Neural crest cell (in vitro differentiated cells): ENCODE measurements at regions not wholly inside any gene's neighbourhood (a gene's known extent, or its start where the extent isn't known, plus 50 kb on each side); places are given as distances from the start of the nearest gene placed in this dataset.

Experiments used
- DNase-seq: peaks from one replicate; pipeline ENCODE4 v3.0.0; 2021; ENCODE audit warnings: low read depth, mixed read lengths, low spot score
- H3K27ac Mint-ChIP-seq: one replicate; pipeline ENCODE4 v1.8.0; 2021; ENCODE audit warnings: mild to moderate bottlenecking, mixed read lengths; ENCODE audit not compliant: unreplicated experiment
- H3K27me3 Mint-ChIP-seq: 2 replicates; pipeline ENCODE4 v1.8.0; 2021; ENCODE audit warnings: low read depth, mild to moderate bottlenecking, mixed read lengths
- H3K36me3 Mint-ChIP-seq: 2 replicates; pipeline ENCODE4 v1.8.0; 2021; ENCODE audit warnings: low read depth, mild to moderate bottlenecking, mixed read lengths
- H3K4me1 Mint-ChIP-seq: 2 replicates; pipeline ENCODE4 v1.8.0; 2021; ENCODE audit warnings: mixed read lengths
- H3K4me3 Mint-ChIP-seq: one replicate; pipeline ENCODE4 v1.8.0; 2021; ENCODE audit warnings: mild to moderate bottlenecking, mixed read lengths
- H3K9me3 Mint-ChIP-seq: 2 replicates; pipeline ENCODE4 v1.8.0; 2021; ENCODE audit warnings: mixed read lengths
- CTCF ChIP-seq: fragments of 200-600 bp; sonication (generic); conservative IDR thresholded peaks from 2 replicates; pipeline ENCODE4 v1.5.0; 2021; ENCODE audit warnings: antibody characterized with exemption, mild to moderate bottlenecking

- H3K27ac Mint-ChIP-seq = no peak overlapping the region
- no peak overlapping the region for H3K4me3 Mint-ChIP-seq
- no peaks in the 10 kb centered on the region for H3K4me1 Mint-ChIP-seq
- H3K36me3 Mint-ChIP-seq = no peaks in the 10 kb centered on the region
- H3K9me3 Mint-ChIP-seq = no peaks in the 10 kb centered on the region
- no peaks in the 10 kb centered on the region for H3K27me3 Mint-ChIP-seq
- no peak for DNase-seq
- TF ChIP-seq CTCF = no peak
Observed at GRCh38 chr18:42459873-42460272, 504.8 kb downstream of the PIK3C3 start.

GRCh38 chr18:42471885-42472284 is 516.9 kb downstream of the PIK3C3 start:
- Mint-ChIP-seq H3K27me3 (no peaks in the 10 kb centered on the region), H3K4me3 (no peak overlapping the region), H3K9me3 (no peaks in the 10 kb centered on the region), H3K27ac (no peak overlapping the region), H3K4me1 (peaks cover 4% of the 10 kb centered on the region), H3K36me3 (no peaks in the 10 kb centered on the region)
- peak; percentile 18 for TF ChIP-seq CTCF
- DNase-seq = no peak

GRCh38 chr18:42473611-42474010 is 518.6 kb downstream of the PIK3C3 start:
- Mint-ChIP-seq H3K4me1 (peaks cover 4% of the 10 kb centered on the region), H3K4me3 (no peak overlapping the region), H3K36me3 (no peaks in the 10 kb centered on the region), H3K27me3 (no peaks in the 10 kb centered on the region), H3K27ac (no peak overlapping the region), H3K9me3 (no peaks in the 10 kb centered on the region)
- TF ChIP-seq CTCF = no peak
- DNase-seq = no peak

GRCh38 chr18:42474577-42474976 is 519.5 kb downstream of the PIK3C3 start:
- no peak for DNase-seq
- Mint-ChIP-seq H3K4me1 (peaks cover 4% of the 10 kb centered on the region), H3K27me3 (no peaks in the 10 kb centered on the region), H3K9me3 (no peaks in the 10 kb centered on the region), H3K4me3 (no peak overlapping the region), H3K27ac (no peak overlapping the region), H3K36me3 (no peaks in the 10 kb centered on the region)
- no peak for TF ChIP-seq CTCF

- H3K36me3 Mint-ChIP-seq = no peaks in the 10 kb centered on the region
- peaks cover 4% of the 10 kb centered on the region for H3K4me1 Mint-ChIP-seq
- no peaks in the 10 kb centered on the region for H3K27me3 Mint-ChIP-seq
- H3K27ac Mint-ChIP-seq = no peak overlapping the region
- H3K9me3 Mint-ChIP-seq = no peaks in the 10 kb centered on the region
- TF ChIP-seq CTCF = no peak
- H3K4me3 Mint-ChIP-seq = no peak overlapping the region
- no peak for DNase-seq
Observed at GRCh38 chr18:42475157-42475556, 520.1 kb downstream of the PIK3C3 start.

- Mint-ChIP-seq H3K9me3 (peaks cover 5% of the 10 kb centered on the region), H3K36me3 (no peaks in the 10 kb centered on the region), H3K27me3 (no peaks in the 10 kb centered on the region), H3K4me1 (peaks cover 1% of the 10 kb centered on the region), H3K4me3 (no peak overlapping the region), H3K27ac (no peak overlapping the region)
- no peak for DNase-seq
- no peak for TF ChIP-seq CTCF
Observed at GRCh38 chr18:42477267-42477666, 522.2 kb downstream of the PIK3C3 start.
